Mucosa of descending colon (tissue), 3 donors: ENCODE measurements at regions not wholly inside any gene's neighbourhood (a gene's known extent, or its start where the extent isn't known, plus 50 kb on each side); places are given as distances from the start of the nearest gene placed in this dataset.

ENCODE experiments used
- ATAC-seq: fragments of 200-7000 bp; cut with Tn5 transposase; one replicate; pipeline ENCODE4 v1.9.1; 2020; ENCODE audit warnings: mild to moderate bottlenecking, moderate library complexity
- DNase-seq, 3 donors: peaks; one replicate each; pipeline ENCODE4 v3.0.0-alpha.2; 2020
- H3K36me3 ChIP-seq: fragments of 200-600 bp; one replicate; pipeline ENCODE4 v1.8.0; 2021; ENCODE audit warnings: low read depth, mild to moderate bottlenecking
- H3K4me1 ChIP-seq: fragments of 200-600 bp; one replicate; pipeline ENCODE4 v1.8.0; 2021; ENCODE audit warnings: low read depth, mild to moderate bottlenecking
- H3K4me3 ChIP-seq: fragments of 200-600 bp; one replicate; pipeline ENCODE4 v1.8.0; 2021; ENCODE audit warnings: mild to moderate bottlenecking
- H3K9me3 ChIP-seq: fragments of 200-600 bp; one replicate; pipeline ENCODE4 v1.8.0; 2021; ENCODE audit warnings: mild to moderate bottlenecking
- intact Hi-C, 2 donors: fragments of 100-400 bp; cut with DNase I in 1 of 2; cut with micrococcal nuclease in 1 of 2; formaldehyde crosslinking; loops; one replicate each; pipeline versions ENCODE4 v1.11.0 to v1.11.1; 2022; cut with DNase I, micrococcal nuclease
- TF ChIP-seq, protein P1 (sequence below): fragments of 200-600 bp; IDR thresholded peaks from one replicate; pipeline ENCODE4 v1.8.0; 2022; ENCODE audit warnings: antibody characterized with exemption, mild to moderate bottlenecking
- donor health status: DM: no; HTN: no; CAD: no; lungs with moderate emphysema.
- donor health status: DM: no; HTN: no; CAD: no.
- donor health status: DM: no; HTN: yes; CAD: no.

GRCh38 chr1:88228114-88228513, 456.0 kb upstream of the PKN2 start:
- Histone ChIP-seq H3K36me3 (no peaks in the 10 kb centered on the region), H3K9me3 (no peaks in the 10 kb centered on the region), H3K4me1 (no peaks in the 10 kb centered on the region), H3K4me3 (no peak overlapping the region)
- ATAC-seq (no peak), DNase-seq (no peak)
- TF ChIP-seq, protein P1, sequence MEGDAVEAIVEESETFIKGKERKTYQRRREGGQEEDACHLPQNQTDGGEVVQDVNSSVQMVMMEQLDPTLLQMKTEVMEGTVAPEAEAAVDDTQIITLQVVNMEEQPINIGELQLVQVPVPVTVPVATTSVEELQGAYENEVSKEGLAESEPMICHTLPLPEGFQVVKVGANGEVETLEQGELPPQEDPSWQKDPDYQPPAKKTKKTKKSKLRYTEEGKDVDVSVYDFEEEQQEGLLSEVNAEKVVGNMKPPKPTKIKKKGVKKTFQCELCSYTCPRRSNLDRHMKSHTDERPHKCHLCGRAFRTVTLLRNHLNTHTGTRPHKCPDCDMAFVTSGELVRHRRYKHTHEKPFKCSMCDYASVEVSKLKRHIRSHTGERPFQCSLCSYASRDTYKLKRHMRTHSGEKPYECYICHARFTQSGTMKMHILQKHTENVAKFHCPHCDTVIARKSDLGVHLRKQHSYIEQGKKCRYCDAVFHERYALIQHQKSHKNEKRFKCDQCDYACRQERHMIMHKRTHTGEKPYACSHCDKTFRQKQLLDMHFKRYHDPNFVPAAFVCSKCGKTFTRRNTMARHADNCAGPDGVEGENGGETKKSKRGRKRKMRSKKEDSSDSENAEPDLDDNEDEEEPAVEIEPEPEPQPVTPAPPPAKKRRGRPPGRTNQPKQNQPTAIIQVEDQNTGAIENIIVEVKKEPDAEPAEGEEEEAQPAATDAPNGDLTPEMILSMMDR: no peak
- intact Hi-C loops: no loop called here

DNA sequence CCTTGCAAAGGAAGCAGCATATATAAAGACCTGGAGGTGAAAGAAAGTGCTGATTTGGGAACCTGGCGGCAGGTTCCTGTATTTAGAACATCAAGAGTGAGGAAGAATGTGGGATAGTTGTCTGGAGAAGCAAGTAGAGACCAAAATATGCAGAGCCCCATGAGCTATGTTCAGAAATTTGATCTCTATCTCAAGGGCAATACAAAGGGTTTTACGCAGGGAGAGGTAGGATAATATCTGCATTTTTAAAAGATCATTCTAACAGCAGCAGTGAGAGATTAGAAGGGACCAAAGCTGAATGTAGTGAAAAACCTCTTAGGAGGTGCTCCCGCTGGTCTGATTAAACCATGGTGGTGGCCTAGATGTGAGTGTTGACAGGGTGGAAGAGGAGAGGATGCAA, 453.9 kb upstream of the PKN2 start:
- DNase-seq (no peak), ATAC-seq (no peak)
- H3K36me3 ChIP-seq: no peaks in the 10 kb centered on the region
- no peaks in the 10 kb centered on the region for H3K9me3 ChIP-seq
- H3K4me3 ChIP-seq: no peak overlapping the region
- TF ChIP-seq, protein P1: no peak
- H3K4me1 ChIP-seq: no peaks in the 10 kb centered on the region
- intact Hi-C loops: no loop called here

DNA sequence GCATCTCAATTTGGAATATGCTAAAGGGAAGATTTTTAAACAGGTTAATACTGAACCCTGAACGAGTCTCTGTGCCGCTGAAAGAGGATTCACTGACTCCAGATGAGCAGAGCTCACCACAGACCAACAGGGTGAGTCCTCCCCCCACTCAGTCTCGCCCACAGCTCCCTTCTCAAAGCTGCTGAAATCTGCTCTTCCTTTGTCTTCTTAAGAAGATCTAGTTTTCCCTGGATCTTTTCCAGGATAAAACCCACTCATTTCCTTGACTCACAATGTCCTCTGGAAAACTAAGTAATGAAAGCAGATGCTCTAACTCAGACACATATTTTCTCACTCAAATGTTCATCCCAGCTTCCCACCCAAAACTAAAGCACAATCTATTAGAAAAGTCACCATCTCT, 447.0 kb upstream of the PKN2 start:
- intact Hi-C loops: no loop called here
- Histone ChIP-seq H3K4me1 (no peaks in the 10 kb centered on the region), H3K9me3 (peaks cover 9% of the 10 kb centered on the region), H3K4me3 (no peak overlapping the region), H3K36me3 (no peaks in the 10 kb centered on the region)
- TF ChIP-seq, protein P1: no peak
- DNase-seq: no peak
- no peak for ATAC-seq

DNA sequence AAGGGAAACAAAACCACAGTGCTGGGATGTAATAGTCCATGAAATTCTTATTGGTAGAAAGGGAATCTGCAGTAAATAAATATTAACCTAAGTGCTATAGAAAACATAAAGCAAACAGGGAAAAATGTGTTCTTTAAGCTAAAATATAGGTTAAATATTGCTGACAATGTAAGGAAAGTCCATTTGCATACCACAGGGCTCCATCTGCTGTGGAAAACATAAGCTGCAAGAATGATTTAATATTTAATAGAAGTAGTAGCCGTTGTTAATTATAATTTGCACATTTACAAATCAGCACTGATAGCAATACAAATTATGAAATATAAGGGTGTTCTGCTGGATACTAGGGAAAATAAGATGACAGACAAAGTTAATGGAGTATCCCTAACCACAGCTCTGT, 444.9 kb upstream of the PKN2 start:
- H3K36me3 ChIP-seq: no peaks in the 10 kb centered on the region
- H3K4me1 ChIP-seq: no peaks in the 10 kb centered on the region
- intact Hi-C loops: no loop called here
- no peak for DNase-seq
- ATAC-seq: no peak
- TF ChIP-seq, protein P1: no peak
- H3K9me3 ChIP-seq: peaks cover 9% of the 10 kb centered on the region
- no peak overlapping the region for H3K4me3 ChIP-seq

- H3K36me3 ChIP-seq: no peaks in the 10 kb centered on the region
- TF ChIP-seq, protein P1: no peak
- no peaks in the 10 kb centered on the region for H3K4me1 ChIP-seq
- H3K9me3 ChIP-seq: peaks cover 2% of the 10 kb centered on the region
- no peak overlapping the region for H3K4me3 ChIP-seq
- ATAC-seq (no peak), DNase-seq (no peak)
- intact Hi-C loops: no loop called here
Observed at GRCh38 chr1:88247666-88248065, 436.4 kb upstream of the PKN2 start.

DNA sequence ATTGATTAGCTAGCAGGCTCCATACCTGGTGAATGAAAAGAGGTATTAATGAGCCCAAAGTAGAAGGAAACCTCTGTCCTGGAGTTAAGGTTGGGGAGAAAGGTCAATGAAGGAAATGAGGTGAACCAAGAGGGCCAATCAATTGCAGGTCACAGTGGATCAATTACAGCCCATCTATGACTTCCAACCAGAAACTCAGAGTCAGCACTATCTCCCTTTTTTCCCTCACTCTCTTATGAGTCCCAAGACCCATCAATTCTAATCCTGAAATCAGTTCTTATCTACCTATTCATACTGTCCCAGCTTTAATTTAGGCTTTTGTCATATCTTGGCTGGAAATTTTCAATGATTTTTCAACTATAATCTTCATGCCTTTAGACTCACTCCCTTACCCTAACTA, 433.2 kb upstream of the PKN2 start:
- TF ChIP-seq, protein P1: no peak
- Histone ChIP-seq H3K9me3 (no peaks in the 10 kb centered on the region), H3K4me1 (no peaks in the 10 kb centered on the region), H3K4me3 (no peak overlapping the region), H3K36me3 (no peaks in the 10 kb centered on the region)
- intact Hi-C loops: no loop called here
- DNase-seq (no peak), ATAC-seq (no peak)
